ENCODE measurements at regions not wholly inside any gene's neighbourhood (a gene's known extent, or its start where the extent isn't known, plus 50 kb on each side); places are given as distances from the start of the nearest gene placed in this dataset.

DNA sequence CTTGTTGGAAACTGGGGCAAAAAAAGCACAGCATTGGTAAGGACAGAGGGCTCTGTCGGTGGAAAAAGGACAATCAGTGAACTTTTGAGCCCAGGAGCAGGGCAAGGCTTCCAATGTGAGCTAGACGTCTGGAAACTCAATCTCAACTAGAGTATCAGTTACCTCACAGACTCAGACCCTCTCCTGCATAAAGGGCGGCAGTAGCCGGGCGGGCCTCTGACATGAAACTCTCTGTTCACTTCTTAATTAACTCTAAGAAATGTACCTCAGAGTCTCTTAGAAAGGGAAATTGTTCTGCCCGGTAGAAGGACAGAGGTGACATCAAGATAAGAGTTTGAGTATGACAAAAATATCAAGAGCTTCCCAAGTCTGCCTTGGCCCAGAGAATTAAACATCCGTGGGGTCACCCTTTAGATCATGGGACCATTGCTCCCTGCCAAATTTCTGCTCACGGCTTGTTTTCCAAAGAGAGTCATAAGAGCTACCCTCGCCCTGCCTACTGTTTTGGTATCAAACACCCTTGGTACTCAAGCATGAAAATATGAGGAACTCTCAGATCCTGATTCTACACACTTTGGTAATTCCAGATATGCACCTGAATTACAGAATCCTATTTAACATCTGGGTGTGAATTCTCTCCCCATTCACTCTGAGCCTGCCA, 103.5 kb upstream of the PKDCC start:
- TF ChIP-seq, protein P1, sequence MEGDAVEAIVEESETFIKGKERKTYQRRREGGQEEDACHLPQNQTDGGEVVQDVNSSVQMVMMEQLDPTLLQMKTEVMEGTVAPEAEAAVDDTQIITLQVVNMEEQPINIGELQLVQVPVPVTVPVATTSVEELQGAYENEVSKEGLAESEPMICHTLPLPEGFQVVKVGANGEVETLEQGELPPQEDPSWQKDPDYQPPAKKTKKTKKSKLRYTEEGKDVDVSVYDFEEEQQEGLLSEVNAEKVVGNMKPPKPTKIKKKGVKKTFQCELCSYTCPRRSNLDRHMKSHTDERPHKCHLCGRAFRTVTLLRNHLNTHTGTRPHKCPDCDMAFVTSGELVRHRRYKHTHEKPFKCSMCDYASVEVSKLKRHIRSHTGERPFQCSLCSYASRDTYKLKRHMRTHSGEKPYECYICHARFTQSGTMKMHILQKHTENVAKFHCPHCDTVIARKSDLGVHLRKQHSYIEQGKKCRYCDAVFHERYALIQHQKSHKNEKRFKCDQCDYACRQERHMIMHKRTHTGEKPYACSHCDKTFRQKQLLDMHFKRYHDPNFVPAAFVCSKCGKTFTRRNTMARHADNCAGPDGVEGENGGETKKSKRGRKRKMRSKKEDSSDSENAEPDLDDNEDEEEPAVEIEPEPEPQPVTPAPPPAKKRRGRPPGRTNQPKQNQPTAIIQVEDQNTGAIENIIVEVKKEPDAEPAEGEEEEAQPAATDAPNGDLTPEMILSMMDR (IDR thresholded peaks at IDR 0.05) = no peak
- no peak for TF ChIP-seq POLR2A (IDR thresholded peaks at IDR 0.05)
